ENCODE measurements at regions not wholly inside any gene's neighbourhood (a gene's known extent, or its start where the extent isn't known, plus 50 kb on each side); places are given as distances from the start of the nearest gene placed in this dataset.

- H4K91ac ChIP-seq (ENCODE audit: insufficient read depth, low read depth, low read length), result no peak overlapping the region
- no peak for DNase-seq
- intact Hi-C loops (cut with micrococcal nuclease) (no loop called here), in situ Hi-C loops (cut with MboI; ENCODE audit: low sequenced_read_pairs) (no loop called here), dilution Hi-C loops (cut with HindIII; ENCODE audit: low sequenced_read_pairs, unreplicated experiment) (no loop called here)
- no peaks in the 10 kb centered on the region for H3K36me3 ChIP-seq (ENCODE audit: control insufficient read depth, insufficient read depth, low read length)
- no peaks in the 10 kb centered on the region for H3K79me1 ChIP-seq (ENCODE audit: low read depth in 1 of 2, low read length in 2 of 2)
- H2AK9ac ChIP-seq (replicated peaks; ENCODE audit: low read depth, low read length, poor library complexity), result no peak overlapping the region
- TF ChIP-seq MXI1 (IDR thresholded peaks at IDR 0.05; ENCODE audit: borderline replicate concordance, low read depth, low read length) (no peak), CTCF (conservative IDR thresholded peaks at IDR 0.05; ENCODE audit: low read depth, low read length) (no peak), RAD21 (IDR thresholded peaks at IDR 0.05; ENCODE audit: low read length) (no peak), USF2 (IDR thresholded peaks at IDR 0.05; ENCODE audit: low read depth, low read length) (no peak), POLR2A (IDR thresholded peaks at IDR 0.05; ENCODE audit: low read depth, low read length) (no peak), SMC3 (IDR thresholded peaks at IDR 0.05; ENCODE audit: low read depth, low read length) (no peak), BHLHE40 (IDR thresholded peaks at IDR 0.05; ENCODE audit: low read depth, low read length) (no peak), RCOR1 (IDR thresholded peaks at IDR 0.05; ENCODE audit: insufficient replicate concordance, low read length) (no peak), NFE2L2 (IDR thresholded peaks at IDR 0.05; ENCODE audit: low read depth, low read length) (no peak), MAZ (IDR thresholded peaks at IDR 0.05; ENCODE audit: borderline replicate concordance, low read depth, low read length) (no peak), CHD1 (IDR thresholded peaks at IDR 0.05; ENCODE audit: low read depth, low read length) (no peak), MAFK (IDR thresholded peaks at IDR 0.05; ENCODE audit: low read depth, low read length) (no peak), RFX5 (IDR thresholded peaks at IDR 0.05; ENCODE audit: low read depth, low read length) (no peak)
- no peak overlapping the region for H3K27ac ChIP-seq (ENCODE audit: insufficient read depth, low read length)
- H3K4me1 ChIP-seq (ENCODE audit: control insufficient read depth, insufficient read depth, low read length), result no peaks in the 10 kb centered on the region
- H2AFZ ChIP-seq (replicated peaks; ENCODE audit: low read length, poor library complexity), result no peak overlapping the region
- no peak overlapping the region for H2BK120ac ChIP-seq (ENCODE audit: low read depth, low read length)
- no peak overlapping the region for H2BK5ac ChIP-seq (ENCODE audit: low read depth, low read length, poor library complexity, severe bottlenecking)
- no peak for ATAC-seq (ENCODE audit: low read depth)
- no peak overlapping the region for H3K18ac ChIP-seq (ENCODE audit: low read depth, low read length)
- POLR2A ChIA-PET (ENCODE audit: unreplicated experiment), result no interaction called here
- no peak overlapping the region for H2BK20ac ChIP-seq (ENCODE audit: low read depth, low read length)
- no peaks in the 10 kb centered on the region for H3K27me3 ChIP-seq (ENCODE audit: control insufficient read depth, insufficient read depth, low read length)
- no peak overlapping the region for H2AK5ac ChIP-seq (ENCODE audit: low read depth, low read length)
- CTCF ChIA-PET, result no interaction called here
- H3K4me2 ChIP-seq (ENCODE audit: low read depth, low read length), result no peak overlapping the region
- H4K8ac ChIP-seq (ENCODE audit: low read depth in 2 of 2, low read length in 2 of 2), result no peak overlapping the region
- no peak overlapping the region for H2BK15ac ChIP-seq (ENCODE audit: low read depth, low read length)
- H4K5ac ChIP-seq (ENCODE audit: low read depth, low read length), result no peak overlapping the region
- no CpG with 5 or more reads among the region's 4 CpGs for WGBS, 2 experiments (ENCODE audit: extremely low coverage in 2 of 2, insufficient read length in 1 of 2)
- H4K20me1 ChIP-seq (ENCODE audit: insufficient read depth, low read length), result no peaks in the 10 kb centered on the region
- H3K9me1 ChIP-seq (ENCODE audit: insufficient read depth, low read length), result no peaks in the 10 kb centered on the region
- no peak overlapping the region for H3K9ac ChIP-seq (ENCODE audit: low read depth, low read length)
- no peaks in the 10 kb centered on the region for H3K9me3 ChIP-seq (ENCODE audit: control insufficient read depth, insufficient read depth, low read length)
- H3K14ac ChIP-seq (replicated peaks; ENCODE audit: low read depth, low read length), result no peak overlapping the region
- H3K4ac ChIP-seq (ENCODE audit: low read depth, low read length), result no peak overlapping the region
- H3K56ac ChIP-seq (ENCODE audit: extremely low read depth, insufficient read depth, low read length), result no peak overlapping the region
- no TSS peak for BruUV-seq (replicated peaks)
- no peak overlapping the region for H3K23ac ChIP-seq (ENCODE audit: low read depth, low read length)
- no peak overlapping the region for H3K4me3 ChIP-seq (ENCODE audit: insufficient read depth, low read depth, low read length)
Observed at GRCh38 chr3:13224967-13225366, 151.7 kb upstream of the IQSEC1 start.
